Adipocyte (in vitro differentiated cells): ENCODE measurements at regions not wholly inside any gene's neighbourhood (a gene's known extent, or its start where the extent isn't known, plus 50 kb on each side); places are given as distances from the start of the nearest gene placed in this dataset.
A peak's percentile ranks its signal among the peaks of the same experiment; 100 is the strongest.

Source experiments
- DNase-seq: peaks from one replicate; pipeline ENCODE4 v3.0.0-alpha.2; 2015; ENCODE audit warnings: low read depth
- H3K27me3 ChIP-seq: replicated peaks from 2 replicates; pipeline ENCODE4 v1.7.0; 2013; ENCODE audit warnings: mild to moderate bottlenecking, low read length, moderate library complexity; ENCODE audit not compliant: control insufficient read depth, insufficient read depth
- H3K36me3 ChIP-seq: 2 replicates; pipeline ENCODE4 v1.7.0; 2013; ENCODE audit warnings: low read length, mild to moderate bottlenecking, moderate library complexity; ENCODE audit not compliant: control insufficient read depth, insufficient read depth, severe bottlenecking
- H3K4me1 ChIP-seq: 2 replicates; pipeline ENCODE4 v1.7.0; 2013; ENCODE audit warnings: mild to moderate bottlenecking, low read length, moderate library complexity; ENCODE audit not compliant: control insufficient read depth, insufficient read depth
- H3K4me3 ChIP-seq: 2 replicates; pipeline ENCODE4 v1.7.0; 2013; ENCODE audit warnings: mild to moderate bottlenecking, low read length, moderate library complexity
- H3K9ac ChIP-seq: 2 replicates; pipeline ENCODE4 v1.7.0; 2013; ENCODE audit warnings: mild to moderate bottlenecking, low read length, moderate library complexity
- H3K9me3 ChIP-seq: 2 replicates; pipeline ENCODE4 v1.7.0; 2013; ENCODE audit warnings: mild to moderate bottlenecking, low read length, moderate library complexity; ENCODE audit not compliant: control insufficient read depth

DNA sequence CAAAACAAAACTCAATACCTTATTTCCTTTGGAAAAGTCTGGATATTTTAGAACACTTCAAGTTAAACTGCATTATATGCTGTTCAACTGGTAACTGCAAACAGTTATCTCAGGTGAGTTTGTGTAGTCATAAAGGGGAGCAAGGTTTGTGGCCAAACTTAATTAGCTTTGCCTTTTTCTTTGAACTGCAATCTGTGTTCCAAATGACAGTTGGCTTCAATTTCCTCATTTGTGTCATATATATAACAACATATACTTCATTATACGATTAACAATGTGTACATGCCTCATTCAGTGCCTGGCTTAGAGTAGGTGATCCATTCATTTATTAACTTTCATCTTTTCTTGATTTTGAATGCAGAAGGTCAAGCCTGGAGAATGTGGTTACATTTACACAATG lies 55.8 kb downstream of the KCNE4 start:
- H3K9ac ChIP-seq = no peak overlapping the region
- no peaks in the 10 kb centered on the region for H3K9me3 ChIP-seq
- H3K4me1 ChIP-seq = peaks cover 17% of the 10 kb centered on the region
- DNase-seq = no peak
- no peaks in the 10 kb centered on the region for H3K36me3 ChIP-seq
- no peaks in the 10 kb centered on the region for H3K27me3 ChIP-seq
- H3K4me3 ChIP-seq = no peak overlapping the region

DNA sequence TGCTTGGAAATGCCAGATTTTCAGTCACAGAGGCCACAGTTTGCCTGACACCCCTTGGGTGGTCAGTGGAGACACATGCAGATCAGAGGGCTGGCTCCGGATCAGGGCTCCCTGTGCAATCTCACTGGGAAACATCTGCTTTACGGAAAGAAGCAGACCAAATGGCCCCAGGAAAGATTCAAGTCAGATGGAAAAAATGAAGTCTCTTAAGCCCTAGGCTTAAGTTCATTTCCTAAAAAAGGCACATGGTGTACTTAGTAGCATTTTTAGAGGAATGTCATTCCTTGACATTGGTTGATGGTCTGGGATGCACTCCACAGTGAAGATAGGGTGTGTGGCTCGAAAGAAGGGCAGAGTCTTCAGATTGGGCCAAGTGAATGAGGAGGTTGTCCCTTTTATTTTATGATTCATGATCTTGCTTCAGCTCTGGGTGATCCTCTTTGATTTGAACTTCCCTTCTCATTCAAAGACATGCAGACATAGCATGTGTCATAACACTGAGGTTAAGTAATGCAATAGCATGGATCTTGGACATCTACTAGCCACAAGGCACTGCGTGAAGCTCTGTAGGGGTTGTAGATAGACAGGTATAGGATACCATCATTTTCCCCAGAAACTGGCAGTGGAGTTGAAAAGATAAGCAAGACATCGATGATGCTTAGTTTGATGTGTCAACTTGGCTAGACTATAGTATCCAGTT lies 56.5 kb downstream of the KCNE4 start:
- H3K4me3 ChIP-seq = no peak overlapping the region
- H3K27me3 ChIP-seq = no peaks in the 10 kb centered on the region
- no peaks in the 10 kb centered on the region for H3K36me3 ChIP-seq
- no peak overlapping the region for H3K9ac ChIP-seq
- DNase-seq = peak; percentile 95
- H3K9me3 ChIP-seq = no peaks in the 10 kb centered on the region
- peaks cover 17% of the 10 kb centered on the region for H3K4me1 ChIP-seq

- Histone ChIP-seq H3K27me3 (no peaks in the 10 kb centered on the region), H3K4me1 (peaks cover 17% of the 10 kb centered on the region), H3K9ac (no peak overlapping the region), H3K9me3 (no peaks in the 10 kb centered on the region), H3K4me3 (no peak overlapping the region), H3K36me3 (no peaks in the 10 kb centered on the region)
- DNase-seq = peak; percentile 69
These were observed 57.4 kb downstream of the KCNE4 start for GRCh38 chr2:223109341-223109740.

- H3K9ac ChIP-seq = no peak overlapping the region
- H3K9me3 ChIP-seq = no peaks in the 10 kb centered on the region
- no peak for DNase-seq
- H3K27me3 ChIP-seq = no peaks in the 10 kb centered on the region
- H3K36me3 ChIP-seq = no peaks in the 10 kb centered on the region
- H3K4me3 ChIP-seq = no peak overlapping the region
- peaks cover 15% of the 10 kb centered on the region for H3K4me1 ChIP-seq
These were observed 61.2 kb downstream of the KCNE4 start for GRCh38 chr2:223113161-223113560.

DNA sequence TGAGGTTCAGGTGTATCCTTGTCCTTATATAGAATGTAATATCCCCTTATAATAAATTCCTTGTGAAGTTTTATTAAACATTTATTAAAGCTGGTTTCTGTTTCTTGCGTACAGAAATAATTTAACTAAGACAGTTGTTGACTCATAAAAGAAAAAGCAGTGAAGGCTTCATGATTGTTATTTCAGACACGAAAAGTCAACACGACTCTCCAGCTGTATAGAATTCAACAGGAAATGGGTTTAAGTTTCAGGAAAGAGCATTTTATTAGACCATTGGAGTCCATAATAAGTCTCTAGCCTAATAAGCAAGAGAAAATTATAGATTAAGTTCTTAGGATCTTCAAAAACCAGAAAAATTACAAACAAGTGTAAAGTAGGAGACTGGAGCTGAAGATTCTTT lies 62.2 kb downstream of the KCNE4 start:
- peaks cover 5% of the 10 kb centered on the region for H3K4me1 ChIP-seq
- H3K36me3 ChIP-seq = no peaks in the 10 kb centered on the region
- no peak overlapping the region for H3K9ac ChIP-seq
- no peak for DNase-seq
- H3K4me3 ChIP-seq = no peak overlapping the region
- H3K9me3 ChIP-seq = no peaks in the 10 kb centered on the region
- no peaks in the 10 kb centered on the region for H3K27me3 ChIP-seq

DNA sequence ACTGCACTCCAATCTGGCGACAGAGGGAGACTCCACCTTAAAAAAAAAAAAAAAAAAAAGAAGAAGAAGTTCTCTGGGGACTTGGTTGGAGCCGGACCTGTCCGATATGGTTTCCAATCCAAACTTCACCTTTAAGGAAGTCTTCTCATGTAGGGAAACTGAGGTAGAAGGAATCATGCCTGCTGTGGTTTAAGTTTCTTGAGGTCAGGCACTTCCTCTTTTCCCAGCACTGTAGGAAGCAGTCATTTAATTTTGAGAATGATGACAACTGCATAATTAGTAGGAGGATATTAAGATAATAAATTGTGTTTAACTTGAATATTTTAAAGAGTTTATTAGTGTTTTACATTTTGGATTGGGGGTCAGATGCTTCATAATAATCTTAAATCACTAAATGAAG lies 62.9 kb downstream of the KCNE4 start:
- DNase-seq = no peak
- no peaks in the 10 kb centered on the region for H3K9me3 ChIP-seq
- H3K27me3 ChIP-seq = no peaks in the 10 kb centered on the region
- H3K4me3 ChIP-seq = no peak overlapping the region
- H3K4me1 ChIP-seq = no peaks in the 10 kb centered on the region
- H3K9ac ChIP-seq = no peak overlapping the region
- no peaks in the 10 kb centered on the region for H3K36me3 ChIP-seq

DNA sequence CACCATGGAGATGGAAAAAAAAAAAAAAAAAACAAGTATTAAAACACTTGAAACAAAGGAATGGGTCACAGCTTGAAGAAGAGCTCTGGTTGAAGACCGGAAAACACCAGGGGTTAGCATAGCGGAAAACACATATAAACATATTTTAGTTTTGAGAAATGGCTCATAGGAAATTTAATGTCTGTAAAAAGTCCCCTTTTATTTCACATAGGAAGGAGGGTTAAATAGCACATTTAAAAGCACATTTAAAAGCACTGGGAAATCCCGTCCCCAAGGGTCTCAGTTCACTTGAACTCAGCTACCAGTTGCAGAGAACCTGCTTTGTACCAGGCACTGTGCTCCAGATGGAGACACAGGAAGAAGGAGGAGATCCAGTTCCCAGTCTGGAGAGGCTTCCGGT lies 65.5 kb downstream of the KCNE4 start:
- Histone ChIP-seq H3K4me1 (peaks cover 4% of the 10 kb centered on the region), H3K9me3 (no peaks in the 10 kb centered on the region), H3K27me3 (no peaks in the 10 kb centered on the region), H3K4me3 (no peak overlapping the region), H3K9ac (no peak overlapping the region), H3K36me3 (no peaks in the 10 kb centered on the region)
- no peak for DNase-seq

DNA sequence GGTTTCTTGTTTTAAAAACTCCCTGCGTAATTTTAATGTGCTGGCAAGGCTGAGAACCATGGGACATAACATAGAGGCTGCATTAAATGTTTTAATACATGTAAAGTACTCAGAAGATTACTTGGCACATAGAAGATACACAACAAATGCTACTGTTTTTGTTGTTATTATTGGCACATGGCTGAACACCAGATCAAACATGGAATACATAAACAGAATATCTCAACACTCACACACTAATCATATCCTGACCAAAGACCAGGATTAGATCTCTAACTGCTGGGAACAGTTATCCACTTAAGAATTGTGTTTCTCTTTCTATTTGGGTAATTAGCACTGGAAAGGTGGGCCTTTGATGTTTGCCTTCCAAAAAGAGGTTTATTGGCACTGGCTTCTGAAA lies 69.3 kb downstream of the KCNE4 start:
- H3K36me3 ChIP-seq = no peaks in the 10 kb centered on the region
- peaks cover 20% of the 10 kb centered on the region for H3K4me1 ChIP-seq
- no peaks in the 10 kb centered on the region for H3K9me3 ChIP-seq
- H3K9ac ChIP-seq = no peak overlapping the region
- no peaks in the 10 kb centered on the region for H3K27me3 ChIP-seq
- H3K4me3 ChIP-seq = no peak overlapping the region
- DNase-seq = no peak

- H3K4me1 ChIP-seq = peaks cover 20% of the 10 kb centered on the region
- H3K4me3 ChIP-seq = no peak overlapping the region
- no peaks in the 10 kb centered on the region for H3K9me3 ChIP-seq
- no peaks in the 10 kb centered on the region for H3K27me3 ChIP-seq
- H3K36me3 ChIP-seq = no peaks in the 10 kb centered on the region
- H3K9ac ChIP-seq = no peak overlapping the region
- DNase-seq = no peak
These were observed 70.8 kb downstream of the KCNE4 start for GRCh38 chr2:223122781-223123180.

DNA sequence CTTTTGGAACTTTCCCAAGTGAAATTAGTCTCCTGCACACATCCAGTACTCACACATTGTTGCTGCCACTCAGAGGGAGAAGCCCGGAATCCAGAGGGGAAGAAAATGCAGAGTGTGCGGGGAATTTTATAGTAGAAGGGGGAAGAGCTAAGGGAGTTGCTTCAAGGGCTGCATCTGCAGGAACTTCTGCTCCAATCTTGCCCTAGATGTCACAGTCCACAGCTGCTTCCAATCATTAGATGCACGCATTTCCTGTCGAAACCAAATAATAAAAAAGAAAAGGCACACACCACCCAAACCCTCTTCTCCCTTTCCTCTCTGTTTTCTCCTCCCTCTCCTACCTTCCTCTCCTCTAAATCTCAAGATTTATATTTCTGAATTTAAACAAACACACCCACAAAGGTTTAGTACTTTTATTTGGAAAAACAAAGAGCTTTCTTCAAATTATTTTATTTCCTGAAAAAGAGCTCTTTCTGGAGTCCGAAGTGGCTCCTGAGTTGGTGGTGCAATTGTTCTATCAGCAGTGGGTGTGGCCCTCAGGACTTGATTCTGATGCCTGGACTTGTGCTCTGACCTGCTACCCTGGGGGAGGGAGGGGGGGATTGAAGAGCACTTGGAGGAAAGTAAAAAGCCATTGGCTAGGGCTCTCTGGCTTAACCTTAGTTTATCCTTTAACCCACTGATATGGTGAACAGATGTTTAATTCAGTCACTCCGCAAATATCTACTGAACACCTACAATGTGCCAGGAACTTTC lies 72.0 kb downstream of the KCNE4 start:
- H3K9ac ChIP-seq = no peak overlapping the region
- no peaks in the 10 kb centered on the region for H3K27me3 ChIP-seq
- H3K9me3 ChIP-seq = no peaks in the 10 kb centered on the region
- peak overlapping the region; percentile 31 for H3K4me3 ChIP-seq
- DNase-seq = peak; percentile 61
- no peaks in the 10 kb centered on the region for H3K36me3 ChIP-seq
- H3K4me1 ChIP-seq = peaks cover 20% of the 10 kb centered on the region

- no peak overlapping the region for H3K9ac ChIP-seq
- H3K4me1 ChIP-seq = no peaks in the 10 kb centered on the region
- H3K27me3 ChIP-seq = no peaks in the 10 kb centered on the region
- DNase-seq = no peak
- no peaks in the 10 kb centered on the region for H3K9me3 ChIP-seq
- no peaks in the 10 kb centered on the region for H3K36me3 ChIP-seq
- no peak overlapping the region for H3K4me3 ChIP-seq
These were observed 89.6 kb downstream of the KCNE4 start for GRCh38 chr2:223141606-223142005.
